ES-I3 (cell line): ENCODE measurements at regions not wholly inside any gene's neighbourhood (a gene's known extent, or its start where the extent isn't known, plus 50 kb on each side); places are given as distances from the start of the nearest gene placed in this dataset.

Experiments used
- H3K36me3 ChIP-seq: 2 replicates; pipeline ENCODE4 v1.6.1; 2013; ENCODE audit warnings: mild to moderate bottlenecking, low read length, control low read depth, moderate library complexity; ENCODE audit not compliant: insufficient read depth
- H3K4me1 ChIP-seq: 2 replicates; pipeline ENCODE4 v1.6.1; 2013; ENCODE audit warnings: mild to moderate bottlenecking, control low read depth, low read length; ENCODE audit not compliant: insufficient read depth
- H3K9ac ChIP-seq: 2 replicates; pipeline ENCODE4 v1.6.1; 2013; ENCODE audit warnings: low read depth, mild to moderate bottlenecking, low read length, moderate library complexity
- H3K9me3 ChIP-seq: 2 replicates; pipeline ENCODE4 v1.6.1; 2013; ENCODE audit warnings: mild to moderate bottlenecking, low read length, moderate library complexity; ENCODE audit not compliant: control insufficient read depth, insufficient read depth

GRCh38 chr6:113647143-113647889 is 209.8 kb upstream of the MARCKS start:
- H3K36me3 ChIP-seq, result no peaks in the 10 kb centered on the region
- H3K9ac ChIP-seq, result no peak overlapping the region
- H3K9me3 ChIP-seq, result no peaks in the 10 kb centered on the region
- 0 out of 2 replicates have a peak, but pooled peaks cover 7% of the 10 kb centered on the region for H3K4me1 ChIP-seq

GRCh38 chr6:113648698-113649097 is 208.4 kb upstream of the MARCKS start:
- Histone ChIP-seq H3K9me3 (no peaks in the 10 kb centered on the region), H3K9ac (no peak overlapping the region), H3K36me3 (no peaks in the 10 kb centered on the region), H3K4me1 (0 out of 2 replicates have a peak, but pooled peaks cover 7% of the 10 kb centered on the region)

- H3K9me3 ChIP-seq, result no peaks in the 10 kb centered on the region
- no peak overlapping the region for H3K9ac ChIP-seq
- H3K36me3 ChIP-seq, result no peaks in the 10 kb centered on the region
- 0 out of 2 replicates have a peak, but pooled peaks cover 7% of the 10 kb centered on the region for H3K4me1 ChIP-seq
Measured at GRCh38 chr6:113649276-113649675, 207.9 kb upstream of the MARCKS start.

GRCh38 chr6:113649880-113650609 is 207.1 kb upstream of the MARCKS start:
- H3K4me1 ChIP-seq, result 0 out of 2 replicates have a peak, but pooled peaks cover 7% of the 10 kb centered on the region
- H3K9ac ChIP-seq, result no peak overlapping the region
- H3K36me3 ChIP-seq, result no peaks in the 10 kb centered on the region
- no peaks in the 10 kb centered on the region for H3K9me3 ChIP-seq

- H3K9ac ChIP-seq, result no peak overlapping the region
- no peaks in the 10 kb centered on the region for H3K36me3 ChIP-seq
- no peaks in the 10 kb centered on the region for H3K9me3 ChIP-seq
- 0 out of 2 replicates have a peak, but pooled peaks cover 7% of the 10 kb centered on the region for H3K4me1 ChIP-seq
Measured at GRCh38 chr6:113650610-113650979, 206.6 kb upstream of the MARCKS start.

- Histone ChIP-seq H3K9me3 (no peaks in the 10 kb centered on the region), H3K36me3 (no peaks in the 10 kb centered on the region), H3K9ac (no peak overlapping the region), H3K4me1 (0 out of 2 replicates have a peak, but pooled peaks cover 7% of the 10 kb centered on the region)
Measured at GRCh38 chr6:113651120-113651519, 206.0 kb upstream of the MARCKS start.

GRCh38 chr6:113651920-113652319 is 205.2 kb upstream of the MARCKS start:
- Histone ChIP-seq H3K9me3 (no peaks in the 10 kb centered on the region), H3K9ac (no peak overlapping the region), H3K4me1 (0 out of 2 replicates have a peak, but pooled peaks cover 7% of the 10 kb centered on the region), H3K36me3 (no peaks in the 10 kb centered on the region)

GRCh38 chr6:113653275-113653674 is 203.9 kb upstream of the MARCKS start:
- 0 out of 2 replicates have a peak, but pooled peaks cover 7% of the 10 kb centered on the region for H3K4me1 ChIP-seq
- no peaks in the 10 kb centered on the region for H3K9me3 ChIP-seq
- no peak overlapping the region for H3K9ac ChIP-seq

GRCh38 chr6:113654396-113654795 is 202.7 kb upstream of the MARCKS start:
- no peaks in the 10 kb centered on the region for H3K36me3 ChIP-seq
- no peak overlapping the region for H3K9ac ChIP-seq
- H3K9me3 ChIP-seq, result no peaks in the 10 kb centered on the region
- H3K4me1 ChIP-seq, result 0 out of 2 replicates have a peak, but pooled peaks cover 6% of the 10 kb centered on the region

More at GRCh38 chr6:113653275-113653674, 203.9 kb upstream of the MARCKS start:
- H3K36me3 ChIP-seq, result no peaks in the 10 kb centered on the region

GRCh38 chr6:113655761-113656160 is 201.4 kb upstream of the MARCKS start:
- Histone ChIP-seq H3K36me3 (no peaks in the 10 kb centered on the region), H3K9ac (no peak overlapping the region)

GRCh38 chr6:113659762-113660404 is 197.3 kb upstream of the MARCKS start:
- Histone ChIP-seq H3K9me3 (no peaks in the 10 kb centered on the region), H3K9ac (no peak overlapping the region), H3K36me3 (no peaks in the 10 kb centered on the region), H3K4me1 (no peaks in the 10 kb centered on the region; the same call in 1 of the 2 replicates)

More at GRCh38 chr6:113655761-113656160, 201.4 kb upstream of the MARCKS start:
- Histone ChIP-seq H3K9me3 (no peaks in the 10 kb centered on the region), H3K4me1 (no peaks in the 10 kb centered on the region)

- Histone ChIP-seq H3K9me3 (no peaks in the 10 kb centered on the region), H3K4me1 (no peaks in the 10 kb centered on the region; the same call in 1 of the 2 replicates), H3K9ac (no peak overlapping the region), H3K36me3 (no peaks in the 10 kb centered on the region)
Measured at GRCh38 chr6:113660819-113661218, 196.3 kb upstream of the MARCKS start.

GRCh38 chr6:113662093-113662665 is 195.0 kb upstream of the MARCKS start:
- Histone ChIP-seq H3K36me3 (no peaks in the 10 kb centered on the region), H3K4me1 (no peaks in the 10 kb centered on the region; the same call in 1 of the 2 replicates), H3K9ac (no peak overlapping the region), H3K9me3 (no peaks in the 10 kb centered on the region)

GRCh38 chr6:113662688-113663333 is 194.3 kb upstream of the MARCKS start:
- H3K4me1 ChIP-seq, result no peaks in the 10 kb centered on the region; the same call in 1 of the 2 replicates
- H3K9ac ChIP-seq, result no peak overlapping the region
- no peaks in the 10 kb centered on the region for H3K9me3 ChIP-seq
- H3K36me3 ChIP-seq, result no peaks in the 10 kb centered on the region
